ENCODE measurements at regions not wholly inside any gene's neighbourhood (a gene's known extent, or its start where the extent isn't known, plus 50 kb on each side); places are given as distances from the start of the nearest gene placed in this dataset.
"Not testable (repeated sequence)": the region's sequence is repeated elsewhere in the genome, so short reads cannot be mapped to it uniquely, and the experiment has no call there.

DNA sequence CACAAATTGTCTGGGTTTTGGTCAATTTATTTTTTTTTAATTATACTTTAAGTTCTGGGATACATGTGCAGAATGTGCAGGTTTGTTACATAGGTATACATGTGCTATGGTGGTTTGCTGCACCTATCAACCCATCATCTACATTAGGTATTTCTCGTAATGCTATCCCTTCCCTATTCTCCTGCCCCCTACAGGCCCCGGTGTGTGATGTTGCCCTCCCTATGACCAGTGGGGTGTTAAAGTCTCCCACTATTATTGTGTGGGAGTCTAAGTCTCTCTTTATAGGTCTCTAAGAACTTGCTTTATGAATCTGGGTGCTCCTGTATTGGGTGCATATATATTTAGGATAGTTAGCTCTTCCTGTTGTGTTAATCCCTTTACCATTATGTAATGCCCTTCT lies 104.4 kb downstream of the HNMT start:
- not testable (repeated sequence) for TF ChIP-seq EZH2 (IDR thresholded peaks at IDR 0.05); POLR2AphosphoS5 (IDR thresholded peaks at IDR 0.05; ENCODE audit: borderline replicate concordance, low read depth, low read length)

All from SK-N-MC (cell line).